H54 (cell line): ENCODE measurements at regions not wholly inside any gene's neighbourhood (a gene's known extent, or its start where the extent isn't known, plus 50 kb on each side); places are given as distances from the start of the nearest gene placed in this dataset.

Source experiments
- DNase-seq: peaks from one replicate; pipeline ENCODE4 v3.0.0; 2011; ENCODE audit warnings: low spot score, mixed read lengths; ENCODE audit not compliant: insufficient read length
- FAIRE-seq: peaks from 3 replicates; lab custom pipeline; 2011; peaks lifted over from hg19 to GRCh38; lab: Jason Lieb, UNC
- POLR2A ChIP-seq: IDR thresholded peaks from 2 replicates; pipeline ENCODE4 v1.6.1; 2011; ENCODE audit warnings: low read depth, mild to moderate bottlenecking, low read length

DNA sequence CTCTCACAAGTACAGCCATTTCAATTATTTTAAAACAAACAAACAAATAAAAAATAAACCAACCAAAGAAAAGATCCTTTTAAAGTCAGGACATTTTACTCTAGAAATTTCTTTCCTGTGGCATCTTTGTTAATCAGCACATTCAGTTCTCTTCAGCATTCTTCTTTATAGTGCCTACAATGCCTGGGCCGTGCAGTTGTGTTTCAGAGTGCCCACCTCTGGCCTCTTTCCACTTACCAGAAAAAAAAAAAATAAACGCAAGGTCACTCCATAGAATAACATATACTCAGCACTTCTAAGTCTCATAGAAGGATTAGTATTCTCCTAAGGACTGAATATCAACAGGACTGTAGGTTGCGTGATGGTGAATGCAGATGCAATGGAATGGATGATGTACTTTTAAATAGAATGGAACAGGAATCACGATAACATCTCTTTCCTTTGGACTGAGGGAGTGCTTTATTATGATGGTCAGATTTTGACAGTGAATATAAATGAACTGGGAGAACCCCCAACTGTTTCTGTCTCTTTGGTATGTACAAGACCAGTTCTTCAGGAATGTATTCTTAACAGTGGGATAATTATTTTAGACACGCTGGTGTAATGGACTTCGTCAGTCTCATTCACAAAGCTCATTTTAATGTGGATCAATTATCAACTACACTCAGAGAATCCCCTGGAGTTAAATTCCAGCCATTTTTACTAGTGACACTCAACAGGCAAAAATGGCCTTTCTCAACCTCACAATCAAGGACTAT lies 125.0 kb upstream of the NBEA start:
- no peak for TF ChIP-seq POLR2A
- FAIRE-seq: no peak

DNA sequence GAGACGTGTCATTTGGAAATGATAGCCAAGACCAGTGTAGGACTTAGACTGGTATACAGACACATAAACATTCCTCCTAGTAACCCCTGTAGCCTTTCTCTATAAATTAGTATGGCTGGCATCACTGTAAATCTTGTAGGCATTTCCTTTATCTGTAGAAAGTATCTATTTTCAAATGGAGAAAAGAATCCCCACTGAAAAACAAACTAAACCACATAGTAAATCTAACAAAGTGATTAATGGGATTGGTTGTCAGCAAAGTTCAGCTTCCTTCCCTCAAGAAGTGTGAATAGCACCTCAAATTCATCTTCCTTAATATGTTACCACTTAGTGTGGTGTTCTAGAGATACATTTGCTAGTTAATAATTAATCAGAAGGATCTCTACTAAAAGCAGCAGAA lies 119.4 kb upstream of the NBEA start:
- TF ChIP-seq POLR2A: no peak
- DNase-seq (no peak), FAIRE-seq (no peak)

More for the DNA sequence above, 125.0 kb upstream of the NBEA start:
- DNase-seq: no peak

DNA sequence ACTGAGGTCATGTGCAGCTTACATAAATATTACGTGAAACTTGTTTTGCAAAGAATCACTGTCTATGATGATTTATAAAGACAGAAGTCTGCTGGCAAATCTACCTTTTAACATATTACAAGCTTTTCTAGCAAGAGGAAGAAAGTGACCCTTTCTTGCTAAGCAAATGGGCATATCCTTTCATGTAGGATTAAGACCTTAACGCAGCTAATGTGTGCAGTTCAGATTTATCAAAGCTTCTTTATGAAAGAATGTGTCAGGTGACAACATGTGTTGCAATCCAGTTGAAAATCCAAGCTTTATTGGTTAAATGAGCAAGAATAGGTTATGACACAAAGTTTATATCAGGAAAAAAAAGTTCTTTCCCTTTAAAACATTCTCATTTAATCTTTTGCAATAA lies 115.6 kb upstream of the NBEA start:
- no peak for DNase-seq
- no peak for TF ChIP-seq POLR2A
- no peak for FAIRE-seq

DNA sequence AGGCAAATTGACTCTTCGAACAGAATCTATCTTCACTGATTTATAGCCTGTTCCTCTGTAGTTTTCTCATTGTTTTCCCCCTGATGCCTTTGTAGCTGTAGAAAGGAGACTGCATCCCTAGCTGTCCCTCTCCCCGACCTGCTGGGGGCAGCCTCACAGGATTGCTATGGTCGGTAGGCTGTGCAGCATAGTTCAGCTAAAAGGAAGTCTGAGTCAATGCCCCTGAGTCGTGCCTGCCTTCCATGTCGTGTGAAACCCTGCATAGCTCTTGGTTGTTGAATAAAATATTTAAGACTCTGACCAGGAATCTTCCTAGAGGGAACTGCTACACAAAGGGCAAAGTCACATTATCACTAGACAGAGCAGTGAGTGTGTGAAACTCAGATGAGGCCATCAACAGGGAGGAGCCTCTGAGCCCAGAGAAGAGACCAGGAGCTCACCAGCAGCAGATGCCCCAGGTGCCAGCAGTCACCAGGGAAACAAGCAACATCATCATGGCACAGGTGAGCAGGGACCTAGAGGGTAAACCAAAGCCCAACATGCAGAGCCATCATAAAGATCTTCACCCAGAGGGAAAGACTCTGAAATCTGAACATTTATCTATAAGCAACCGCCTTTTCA lies 108.4 kb upstream of the NBEA start:
- FAIRE-seq: no peak
- no peak for TF ChIP-seq POLR2A
- peak; percentile 7 for DNase-seq

DNA sequence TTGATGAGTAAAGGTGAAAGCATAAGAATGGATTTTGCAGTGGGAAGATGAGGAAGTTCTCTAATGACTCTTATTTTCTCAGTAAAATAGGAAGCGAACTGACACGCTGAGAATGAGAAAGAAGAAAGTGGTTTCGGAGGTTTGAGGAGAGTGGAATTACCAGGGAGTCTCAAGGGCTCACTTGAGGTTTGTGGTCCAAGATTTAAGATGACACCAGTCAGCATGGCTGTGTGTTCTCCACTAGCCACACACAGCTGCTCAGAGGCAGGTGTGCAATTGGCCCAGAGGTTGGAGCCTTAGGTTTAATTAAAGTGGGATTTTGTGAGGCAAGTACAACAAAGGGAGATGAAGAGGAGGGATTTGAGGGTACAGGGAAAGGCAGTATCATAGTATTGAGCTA lies 99.6 kb upstream of the NBEA start:
- FAIRE-seq: no peak
- no peak for DNase-seq
- TF ChIP-seq POLR2A: no peak

DNA sequence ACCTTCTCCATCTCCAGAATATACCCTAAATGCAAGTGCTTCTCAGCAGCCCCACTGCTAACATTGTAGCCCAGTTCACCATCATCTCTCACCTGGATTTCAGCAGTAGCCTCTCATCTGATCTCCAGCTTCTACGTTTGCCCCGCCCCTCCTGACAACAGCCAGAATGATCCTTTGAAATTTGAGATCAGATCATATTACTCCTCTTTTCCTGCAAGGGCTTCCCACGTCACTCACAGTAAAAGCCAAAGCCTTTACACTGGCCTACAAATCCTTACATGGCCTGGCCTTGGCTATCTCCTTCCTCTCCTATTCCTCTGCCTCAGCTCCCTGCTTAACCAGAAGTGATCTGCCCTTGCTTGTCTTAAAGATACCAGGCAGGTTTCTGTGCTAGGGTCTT lies 94.3 kb upstream of the NBEA start:
- FAIRE-seq (no peak), DNase-seq (no peak)
- no peak for TF ChIP-seq POLR2A

DNA sequence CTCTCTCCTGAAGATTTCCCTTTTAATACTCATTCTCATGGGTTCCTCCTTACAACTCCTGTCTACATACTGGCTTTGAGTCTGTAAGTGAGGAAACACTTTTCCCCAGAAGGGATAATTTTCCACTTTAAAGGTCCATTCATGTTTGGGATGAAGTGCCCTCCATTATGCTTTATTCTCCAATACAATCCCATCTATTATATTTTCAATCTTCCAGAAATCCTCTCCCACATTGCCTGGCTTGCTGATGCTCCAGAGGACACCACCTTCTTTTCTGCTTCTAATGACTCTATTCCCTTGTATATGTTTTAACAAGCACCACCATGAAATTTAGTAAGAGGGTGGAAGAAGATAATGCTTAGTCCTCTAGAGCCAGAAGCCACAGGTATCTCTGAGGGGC lies 92.7 kb upstream of the NBEA start:
- TF ChIP-seq POLR2A: no peak
- no peak for FAIRE-seq
- DNase-seq: no peak

DNA sequence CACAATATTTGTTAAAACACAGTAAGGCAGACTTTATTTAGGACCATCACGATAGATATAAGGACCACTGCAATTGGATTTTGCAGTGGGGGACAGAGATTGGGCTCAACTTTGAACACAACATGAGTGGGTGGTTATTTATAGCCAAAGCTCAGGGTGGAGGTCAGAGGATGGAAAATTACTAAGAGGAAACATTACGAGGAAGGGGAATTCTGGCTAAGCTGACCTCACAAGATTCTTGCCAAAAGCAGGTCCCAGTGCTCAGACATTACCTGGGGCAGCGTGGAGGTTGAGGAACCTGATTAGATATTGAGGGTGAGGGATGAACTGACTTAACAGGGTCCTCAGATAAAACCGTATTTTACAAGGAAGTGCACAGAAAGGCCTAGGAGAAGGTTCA lies 88.9 kb upstream of the NBEA start:
- no peak for FAIRE-seq
- no peak for DNase-seq
- no peak for TF ChIP-seq POLR2A

DNA sequence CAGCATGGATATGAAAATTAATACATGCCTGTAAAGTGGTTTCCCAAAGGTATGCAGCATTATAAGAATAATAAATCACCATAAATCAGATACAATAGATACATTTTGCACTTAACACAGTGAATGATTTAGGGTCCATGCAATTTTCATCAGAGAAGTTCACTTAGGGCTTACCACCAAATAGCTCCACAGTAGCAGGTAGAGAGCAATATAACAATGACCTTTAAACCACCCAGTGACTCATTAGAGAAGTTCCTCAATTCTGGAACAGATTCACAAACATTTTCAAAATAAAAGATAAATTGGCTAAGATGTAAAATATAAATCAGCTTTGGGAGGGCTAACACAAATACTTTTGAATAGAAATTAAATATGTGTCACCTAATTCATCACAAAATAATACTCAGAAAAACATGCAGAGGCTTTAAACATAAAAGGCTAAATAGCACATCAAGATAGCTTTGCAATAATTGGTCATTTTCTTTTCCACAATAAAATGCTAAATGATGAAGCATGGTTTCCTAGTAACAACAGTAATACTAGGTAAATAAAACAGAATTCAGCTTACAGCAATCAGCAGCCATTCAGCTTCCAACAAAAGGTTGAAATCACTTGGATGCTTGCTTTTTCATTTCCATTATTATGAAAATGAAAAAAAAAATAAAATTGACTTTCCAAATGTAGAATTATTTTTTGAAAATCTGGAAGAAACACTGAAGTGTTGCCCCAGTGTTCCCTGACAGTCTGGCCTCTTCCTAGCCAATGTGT lies 84.3 kb upstream of the NBEA start:
- DNase-seq (no peak), FAIRE-seq (no peak)
- TF ChIP-seq POLR2A: no peak

DNA sequence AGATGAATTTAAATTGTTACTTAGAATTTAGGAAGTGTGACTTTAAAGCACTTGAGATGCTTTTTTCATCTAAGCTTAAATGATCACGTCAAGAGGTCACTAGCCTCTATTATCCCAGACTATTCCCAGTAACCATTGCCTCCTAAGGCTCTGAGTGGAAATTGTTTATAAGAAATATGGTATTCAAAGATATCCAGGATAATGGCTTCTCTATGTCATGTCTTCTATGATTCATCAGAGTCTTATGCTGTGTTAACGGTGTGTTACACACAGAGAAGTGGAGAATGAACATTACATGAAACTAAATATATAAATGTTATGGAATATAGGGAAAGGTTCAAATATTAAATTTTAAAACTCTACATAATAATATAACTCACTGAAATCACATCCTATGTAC lies 79.8 kb upstream of the NBEA start:
- no peak for TF ChIP-seq POLR2A
- no peak for DNase-seq
- no peak for FAIRE-seq

DNA sequence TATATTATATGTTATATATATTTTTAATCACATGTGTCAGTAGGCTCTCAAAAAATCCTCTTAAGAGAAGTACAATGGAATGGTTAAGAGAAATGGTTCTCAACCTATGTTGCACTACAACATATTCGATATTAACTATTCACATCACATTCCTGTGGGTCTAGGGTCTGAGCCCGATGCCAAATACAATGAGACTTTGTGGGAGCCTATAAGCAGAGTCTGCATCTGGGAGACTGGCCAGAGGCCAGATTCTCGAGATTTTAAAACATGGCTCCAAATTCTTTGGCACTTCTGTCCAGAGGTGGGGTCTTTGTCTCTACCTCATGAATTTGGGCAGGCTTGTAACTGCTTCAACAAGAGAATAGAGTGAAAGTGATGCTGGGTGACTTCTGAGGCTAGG lies 79.4 kb upstream of the NBEA start:
- TF ChIP-seq POLR2A: no peak
- no peak for FAIRE-seq

DNA sequence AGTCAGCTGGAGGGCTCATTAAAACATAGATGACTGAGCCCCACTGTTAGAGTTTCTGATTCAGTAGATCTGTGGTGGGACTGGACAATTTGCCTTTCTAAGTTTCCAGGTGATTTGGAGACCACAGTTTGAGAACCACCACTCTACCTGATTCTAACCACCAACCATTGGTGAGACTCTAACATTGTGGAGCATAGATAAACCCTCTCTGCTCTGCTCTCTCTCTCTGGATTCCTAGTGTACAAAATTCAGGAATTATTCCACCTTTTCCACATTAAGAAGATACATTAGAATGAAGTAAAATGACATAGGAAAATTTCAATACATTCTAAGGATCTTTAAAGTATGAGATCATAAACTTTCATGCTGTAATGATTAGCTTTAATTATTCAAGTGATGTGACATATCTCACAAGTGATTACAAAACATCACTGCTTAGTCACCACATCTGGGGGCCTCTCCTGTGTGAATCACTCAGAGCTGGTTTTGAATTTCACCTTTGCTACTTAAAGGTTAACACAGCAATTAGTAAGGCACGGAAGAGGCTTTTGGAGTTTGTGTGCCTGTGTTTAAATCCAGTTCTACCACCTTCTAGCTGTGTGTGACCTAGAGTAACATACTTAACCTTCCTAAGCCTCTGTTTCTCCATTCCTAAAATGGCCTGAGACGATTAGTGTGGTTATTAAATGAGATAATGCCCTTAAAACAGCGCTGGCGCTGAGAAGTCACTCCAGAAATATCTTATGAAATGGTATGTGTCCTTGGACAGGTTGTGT lies 78.5 kb upstream of the NBEA start:
- DNase-seq (peak; percentile 10), FAIRE-seq (peak; percentile 45)
- TF ChIP-seq POLR2A: no peak

More for the DNA sequence above, 79.4 kb upstream of the NBEA start:
- DNase-seq: no peak

DNA sequence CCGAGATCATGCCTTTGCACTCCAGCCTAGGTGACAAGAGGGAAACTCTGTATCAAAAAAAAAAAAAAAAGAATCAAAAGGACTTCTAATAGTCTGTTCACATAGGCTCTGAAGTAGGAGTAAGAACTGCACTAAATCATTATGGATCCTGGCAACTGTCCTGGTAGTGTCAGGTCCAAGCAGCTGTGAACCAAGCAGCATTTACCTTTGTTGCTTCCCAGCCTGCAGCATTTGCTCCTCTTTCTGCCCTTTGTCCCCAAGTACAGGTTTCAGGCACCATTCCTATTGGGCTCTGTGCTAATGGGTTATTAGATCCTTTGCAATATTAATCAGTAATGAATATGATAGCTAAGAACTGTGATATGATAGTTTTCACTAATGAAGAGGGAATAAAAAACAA lies 77.4 kb upstream of the NBEA start:
- DNase-seq (no peak), FAIRE-seq (no peak)
- TF ChIP-seq POLR2A: no peak

DNA sequence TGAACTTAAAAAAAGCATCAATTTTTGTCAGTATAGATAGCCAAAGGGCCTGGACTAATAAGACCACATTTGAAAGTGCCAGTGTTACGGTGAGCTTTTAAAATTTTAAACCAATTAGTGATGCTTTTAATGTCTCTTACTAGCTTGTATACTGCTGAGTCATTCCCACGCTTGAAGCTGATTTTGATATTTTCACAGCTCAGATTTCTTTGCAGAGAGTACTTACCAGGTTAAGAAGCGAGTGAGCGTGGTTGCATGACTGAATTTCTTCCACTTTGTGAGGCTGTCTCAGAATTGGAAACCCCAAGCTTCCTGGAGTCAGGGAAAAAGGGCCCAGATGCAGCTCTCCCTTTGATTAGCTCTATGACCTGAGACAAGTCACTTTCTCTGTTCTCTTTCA lies 74.5 kb upstream of the NBEA start:
- FAIRE-seq (no peak), DNase-seq (no peak)
- TF ChIP-seq POLR2A: no peak
